ENCODE measurements at regions not wholly inside any gene's neighbourhood (a gene's known extent, or its start where the extent isn't known, plus 50 kb on each side); places are given as distances from the start of the nearest gene placed in this dataset.

GRCh38 chr20:23287354-23288190, 63.0 kb upstream of the NXT1 start:
- Histone ChIP-seq H2AFZ (ENCODE audit: low read depth, low read length) (no peak overlapping the region), H3K4me2 (ENCODE audit: low read length) (no peak overlapping the region), H3K4me1 (ENCODE audit: low read length) (no peaks in the 10 kb centered on the region), H3K79me2 (ENCODE audit: low read length) (no peaks in the 10 kb centered on the region), H3K9ac (ENCODE audit: low read length) (no peak overlapping the region), H3K9me3 (ENCODE audit: insufficient read depth, low read length) (no peaks in the 10 kb centered on the region), H4K20me1 (ENCODE audit: insufficient read depth, low read length) (no peaks in the 10 kb centered on the region), H3K36me3 (replicated peaks; ENCODE audit: low read depth, low read length) (no peaks in the 10 kb centered on the region), H3K27me3 (ENCODE audit: low read depth, low read length) (peaks cover 7% of the 10 kb centered on the region; the same call in 1 of the 2 replicates), H3K4me3 (ENCODE audit: low read length) (no peak overlapping the region), H3K27ac (ENCODE audit: low read length) (no peak overlapping the region)
- TF ChIP-seq, protein P1, sequence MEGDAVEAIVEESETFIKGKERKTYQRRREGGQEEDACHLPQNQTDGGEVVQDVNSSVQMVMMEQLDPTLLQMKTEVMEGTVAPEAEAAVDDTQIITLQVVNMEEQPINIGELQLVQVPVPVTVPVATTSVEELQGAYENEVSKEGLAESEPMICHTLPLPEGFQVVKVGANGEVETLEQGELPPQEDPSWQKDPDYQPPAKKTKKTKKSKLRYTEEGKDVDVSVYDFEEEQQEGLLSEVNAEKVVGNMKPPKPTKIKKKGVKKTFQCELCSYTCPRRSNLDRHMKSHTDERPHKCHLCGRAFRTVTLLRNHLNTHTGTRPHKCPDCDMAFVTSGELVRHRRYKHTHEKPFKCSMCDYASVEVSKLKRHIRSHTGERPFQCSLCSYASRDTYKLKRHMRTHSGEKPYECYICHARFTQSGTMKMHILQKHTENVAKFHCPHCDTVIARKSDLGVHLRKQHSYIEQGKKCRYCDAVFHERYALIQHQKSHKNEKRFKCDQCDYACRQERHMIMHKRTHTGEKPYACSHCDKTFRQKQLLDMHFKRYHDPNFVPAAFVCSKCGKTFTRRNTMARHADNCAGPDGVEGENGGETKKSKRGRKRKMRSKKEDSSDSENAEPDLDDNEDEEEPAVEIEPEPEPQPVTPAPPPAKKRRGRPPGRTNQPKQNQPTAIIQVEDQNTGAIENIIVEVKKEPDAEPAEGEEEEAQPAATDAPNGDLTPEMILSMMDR (IDR thresholded peaks at IDR 0.05; ENCODE audit: low read depth, low read length): no peak
- TF ChIP-seq EZH2phosphoT487 (IDR thresholded peaks at IDR 0.05; ENCODE audit: low read depth): no peak

DNA sequence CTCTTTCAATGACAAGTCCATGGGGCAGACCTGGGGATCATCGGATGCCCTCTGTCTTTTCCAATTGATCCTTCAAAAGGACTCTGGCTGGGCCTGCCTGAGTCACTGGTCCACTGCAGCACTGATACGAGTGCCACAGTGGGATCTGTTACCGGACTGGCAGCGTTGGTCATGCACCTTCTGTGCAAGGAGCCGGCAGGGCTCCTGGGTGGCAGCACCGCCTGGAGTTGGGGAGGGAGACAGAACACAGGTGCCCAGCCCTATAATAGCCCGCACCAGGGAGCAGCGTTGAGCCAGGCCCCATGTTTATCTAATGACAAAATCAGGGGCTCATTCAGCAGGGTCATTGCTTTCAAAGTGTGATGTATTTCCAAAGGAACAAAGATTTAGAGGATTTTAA, 64.2 kb upstream of the NXT1 start:
- Histone ChIP-seq H3K27ac (ENCODE audit: low read length) (no peak overlapping the region), H3K27me3 (ENCODE audit: low read depth, low read length) (peaks cover 17% of the 10 kb centered on the region), H3K9me3 (ENCODE audit: insufficient read depth, low read length) (no peaks in the 10 kb centered on the region), H3K9ac (ENCODE audit: low read length) (no peak overlapping the region), H3K4me2 (ENCODE audit: low read length) (no peak overlapping the region), H3K4me1 (ENCODE audit: low read length) (no peaks in the 10 kb centered on the region), H3K36me3 (replicated peaks; ENCODE audit: low read depth, low read length) (no peaks in the 10 kb centered on the region), H2AFZ (ENCODE audit: low read depth, low read length) (no peak overlapping the region), H3K79me2 (ENCODE audit: low read length) (no peaks in the 10 kb centered on the region), H4K20me1 (ENCODE audit: insufficient read depth, low read length) (no peaks in the 10 kb centered on the region), H3K4me3 (ENCODE audit: low read length) (no peak overlapping the region)
- TF ChIP-seq EZH2phosphoT487 (IDR thresholded peaks at IDR 0.05; ENCODE audit: low read depth): no peak
- TF ChIP-seq, protein P1 (IDR thresholded peaks at IDR 0.05; ENCODE audit: low read depth, low read length): no peak

- no peaks in the 10 kb centered on the region for H3K36me3 ChIP-seq (replicated peaks; ENCODE audit: low read depth, low read length)
- H4K20me1 ChIP-seq (ENCODE audit: insufficient read depth, low read length): no peaks in the 10 kb centered on the region
- TF ChIP-seq, protein P1 (IDR thresholded peaks at IDR 0.05; ENCODE audit: low read depth, low read length): no peak
- TF ChIP-seq EZH2phosphoT487 (IDR thresholded peaks at IDR 0.05; ENCODE audit: low read depth): no peak
- no peaks in the 10 kb centered on the region for H3K79me2 ChIP-seq (ENCODE audit: low read length)
- H3K27ac ChIP-seq (ENCODE audit: low read length): no peak overlapping the region
- H3K9ac ChIP-seq (ENCODE audit: low read length): no peak overlapping the region
- peaks cover 17% of the 10 kb centered on the region for H3K27me3 ChIP-seq (ENCODE audit: low read depth, low read length)
- no peaks in the 10 kb centered on the region for H3K9me3 ChIP-seq (ENCODE audit: insufficient read depth, low read length)
- no peak overlapping the region for H3K4me2 ChIP-seq (ENCODE audit: low read length)
- H2AFZ ChIP-seq (ENCODE audit: low read depth, low read length): no peak overlapping the region
- H3K4me1 ChIP-seq (ENCODE audit: low read length): no peaks in the 10 kb centered on the region
- H3K4me3 ChIP-seq (ENCODE audit: low read length): no peak overlapping the region
Measured at GRCh38 chr20:23285536-23285935, 65.1 kb upstream of the NXT1 start.

DNA sequence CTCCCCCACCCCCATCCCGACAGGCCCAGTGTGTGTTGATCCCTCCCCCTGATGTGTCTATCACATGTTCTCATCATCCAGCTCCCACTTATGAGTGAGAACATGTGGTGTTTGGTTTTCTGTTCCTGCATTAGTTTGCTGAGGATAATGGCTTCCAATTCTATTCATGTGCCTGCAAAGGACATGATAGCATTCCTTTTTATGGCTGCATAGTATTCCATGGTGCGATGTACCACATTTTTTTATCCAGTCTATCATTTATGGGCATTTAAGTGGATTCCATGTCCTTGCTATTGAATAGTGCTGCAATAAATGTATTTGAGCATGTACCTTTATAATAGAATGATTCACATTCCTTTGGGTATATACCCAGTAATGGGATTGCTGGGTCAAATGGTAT, 66.6 kb upstream of the NXT1 start:
- Histone ChIP-seq H3K4me2 (ENCODE audit: low read length) (no peak overlapping the region), H4K20me1 (ENCODE audit: insufficient read depth, low read length) (no peaks in the 10 kb centered on the region), H3K36me3 (replicated peaks; ENCODE audit: low read depth, low read length) (no peaks in the 10 kb centered on the region), H2AFZ (ENCODE audit: low read depth, low read length) (no peak overlapping the region), H3K9me3 (ENCODE audit: insufficient read depth, low read length) (no peaks in the 10 kb centered on the region), H3K27ac (ENCODE audit: low read length) (no peak overlapping the region), H3K27me3 (ENCODE audit: low read depth, low read length) (peaks cover 10% of the 10 kb centered on the region), H3K79me2 (ENCODE audit: low read length) (no peaks in the 10 kb centered on the region), H3K4me1 (ENCODE audit: low read length) (no peaks in the 10 kb centered on the region), H3K4me3 (ENCODE audit: low read length) (no peak overlapping the region), H3K9ac (ENCODE audit: low read length) (no peak overlapping the region)
- TF ChIP-seq EZH2phosphoT487 (IDR thresholded peaks at IDR 0.05; ENCODE audit: low read depth): no peak
- TF ChIP-seq, protein P1 (IDR thresholded peaks at IDR 0.05; ENCODE audit: low read depth, low read length): no peak
